Gastroesophageal sphincter (tissue), 4 donors: ENCODE measurements at regions not wholly inside any gene's neighbourhood (a gene's known extent, or its start where the extent isn't known, plus 50 kb on each side); places are given as distances from the start of the nearest gene placed in this dataset.
"Not testable (repeated sequence)": the region's sequence is repeated elsewhere in the genome, so short reads cannot be mapped to it uniquely, and the experiment has no call there.

Source experiments
- ATAC-seq: fragments of 150-250 bp; one replicate; pipeline ENCODE4 v1.9.1; 2016; ENCODE audit warnings: mild to moderate bottlenecking, moderate library complexity
- H3K27ac ChIP-seq, 4 donors: fragments of 200-600 bp; sonication (generic) in 3 of 4; 1 replicate in 3 of 4; 2 replicates in 1 of 4; pipeline ENCODE4 v1.5.1; 2016 to 2019
- H3K27me3 ChIP-seq: fragments of 200-600 bp; sonication (generic); one replicate; pipeline ENCODE4 v1.5.1; 2019
- H3K36me3 ChIP-seq, 2 donors: fragments of 200-600 bp; sonication (generic); one replicate each; pipeline ENCODE4 v1.5.1; 2019; ENCODE audit warnings: control low read depth in 1 of 2
- H3K4me1 ChIP-seq, 3 donors: fragments of 200-600 bp; sonication (generic); 1 replicate in 2 of 3; 2 replicates in 1 of 3; pipeline ENCODE4 v1.5.1; 2016 to 2019; ENCODE audit warnings: control low read depth in 2 of 3
- H3K4me3 ChIP-seq, 2 donors: fragments of 200-600 bp; sonication (generic); one replicate each; pipeline ENCODE4 v1.5.1; 2019; ENCODE audit warnings: mild to moderate bottlenecking in 1 of 2, moderate library complexity in 1 of 2
- H3K9me3 ChIP-seq, 3 donors: fragments of 200-600 bp; sonication (generic); one replicate each; pipeline ENCODE4 v1.5.1; 2017 to 2019; ENCODE audit warnings: control low read depth in 2 of 3
- EP300 ChIP-seq: sonication (generic); formaldehyde crosslinking; IDR thresholded peaks from one replicate; pipeline ENCODE4 v1.6.1; 2017; ENCODE audit warnings: antibody characterized with exemption, mild to moderate bottlenecking
- POLR2A ChIP-seq, 2 donors: fragments of 450-650 bp; IDR thresholded peaks; one replicate each; pipeline ENCODE4 v1.6.1; 2017; ENCODE audit warnings: antibody characterized with exemption in 2 of 2, mild to moderate bottlenecking in 2 of 2, moderate library complexity in 1 of 2
- POLR2AphosphoS5 ChIP-seq: sonication (generic); formaldehyde crosslinking; IDR thresholded peaks from one replicate; pipeline ENCODE4 v1.6.1; 2017; ENCODE audit warnings: antibody characterized with exemption
- WGBS, 2 donors: methylation state at CpG; one replicate each; pipeline ENCODE4 v1.1.5; 2018; ENCODE audit warnings: low coverage in 1 of 2; 5-methylcytosine and 5-hydroxymethylcytosine counted together
- TF ChIP-seq, protein P1 (sequence below), 4 experiments: fragments of 200-600 bp in 2 of 4; fragments of 450-650 bp in 2 of 4; sonication (generic) in 1 of 4; IDR thresholded peaks; one replicate each; pipeline ENCODE4 v1.5.1; 2017 to 2019; ENCODE audit warnings: antibody characterized with exemption in 4 of 4, mild to moderate bottlenecking in 2 of 4, moderate library complexity in 2 of 4

- not testable (repeated sequence) for H3K36me3 ChIP-seq, H3K9me3 ChIP-seq, H3K27ac ChIP-seq, H3K27me3 ChIP-seq, ATAC-seq, H3K4me3 ChIP-seq
- WGBS, 2 donors: 45% methylated on average over 3 of the region's 3 CpGs; no CpG with 5 or more reads in 1 of the 2 donors
- H3K4me1 ChIP-seq: peaks cover 0 to 21% (median 0%) of the 10 kb centered on the region in 3 donors
Observed at GRCh38 chr3:124075090-124075489, 83.2 kb upstream of the ROPN1 start.

DNA sequence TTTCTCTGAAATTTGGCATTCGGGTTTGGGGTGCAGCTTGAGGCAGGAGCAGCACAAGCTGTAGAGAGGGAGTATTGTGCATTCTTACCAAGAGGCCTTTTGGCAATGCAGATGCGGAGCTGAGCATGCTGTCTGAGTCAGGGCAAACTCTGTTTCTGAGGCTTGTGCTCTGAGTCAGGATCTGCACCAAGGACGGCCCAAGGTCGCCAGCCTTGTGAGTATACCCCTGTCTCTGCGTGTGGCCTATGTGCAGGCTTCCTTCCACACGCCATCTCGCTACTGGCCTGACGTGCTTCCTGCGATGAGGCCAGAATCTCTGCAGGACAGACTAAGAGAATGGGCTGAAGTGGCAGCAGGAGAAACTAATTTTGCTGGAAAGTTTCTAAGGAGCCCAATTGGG lies 83.8 kb upstream of the ROPN1 start:
- 100% methylated on average over 1 of the region's 9 CpGs for WGBS, 2 donors
- Histone ChIP-seq H3K27ac (no peak overlapping the region), H3K36me3 (no peaks in the 10 kb centered on the region), H3K9me3 (no peaks in the 10 kb centered on the region), H3K4me1 (peaks cover 0 to 21% (median 0%) of the 10 kb centered on the region in 3 donors), H3K4me3 (no peak overlapping the region), H3K27me3 (no peaks in the 10 kb centered on the region)
- TF ChIP-seq POLR2AphosphoS5 (no peak), EP300 (no peak)
- TF ChIP-seq, protein P1, sequence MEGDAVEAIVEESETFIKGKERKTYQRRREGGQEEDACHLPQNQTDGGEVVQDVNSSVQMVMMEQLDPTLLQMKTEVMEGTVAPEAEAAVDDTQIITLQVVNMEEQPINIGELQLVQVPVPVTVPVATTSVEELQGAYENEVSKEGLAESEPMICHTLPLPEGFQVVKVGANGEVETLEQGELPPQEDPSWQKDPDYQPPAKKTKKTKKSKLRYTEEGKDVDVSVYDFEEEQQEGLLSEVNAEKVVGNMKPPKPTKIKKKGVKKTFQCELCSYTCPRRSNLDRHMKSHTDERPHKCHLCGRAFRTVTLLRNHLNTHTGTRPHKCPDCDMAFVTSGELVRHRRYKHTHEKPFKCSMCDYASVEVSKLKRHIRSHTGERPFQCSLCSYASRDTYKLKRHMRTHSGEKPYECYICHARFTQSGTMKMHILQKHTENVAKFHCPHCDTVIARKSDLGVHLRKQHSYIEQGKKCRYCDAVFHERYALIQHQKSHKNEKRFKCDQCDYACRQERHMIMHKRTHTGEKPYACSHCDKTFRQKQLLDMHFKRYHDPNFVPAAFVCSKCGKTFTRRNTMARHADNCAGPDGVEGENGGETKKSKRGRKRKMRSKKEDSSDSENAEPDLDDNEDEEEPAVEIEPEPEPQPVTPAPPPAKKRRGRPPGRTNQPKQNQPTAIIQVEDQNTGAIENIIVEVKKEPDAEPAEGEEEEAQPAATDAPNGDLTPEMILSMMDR (IDR thresholded peaks at IDR 0.05): no peak
- no peak for ATAC-seq

- no peak for ATAC-seq
- Histone ChIP-seq H3K4me1 (peaks cover 0 to 21% (median 0%) of the 10 kb centered on the region in 3 donors), H3K27me3 (no peaks in the 10 kb centered on the region), H3K9me3 (no peaks in the 10 kb centered on the region), H3K4me3 (no peak overlapping the region), H3K27ac (no peak overlapping the region), H3K36me3 (no peaks in the 10 kb centered on the region)
- 76 to 85% methylated on average over 3 to 5 of the region's 5 CpGs for WGBS, 2 donors
- TF ChIP-seq POLR2AphosphoS5 (no peak), POLR2A (IDR thresholded peaks at IDR 0.05) (no peak), EP300 (no peak)
- TF ChIP-seq, protein P1 (IDR thresholded peaks at IDR 0.05): no peak
Observed at GRCh38 chr3:124076235-124076634, 84.3 kb upstream of the ROPN1 start.

DNA sequence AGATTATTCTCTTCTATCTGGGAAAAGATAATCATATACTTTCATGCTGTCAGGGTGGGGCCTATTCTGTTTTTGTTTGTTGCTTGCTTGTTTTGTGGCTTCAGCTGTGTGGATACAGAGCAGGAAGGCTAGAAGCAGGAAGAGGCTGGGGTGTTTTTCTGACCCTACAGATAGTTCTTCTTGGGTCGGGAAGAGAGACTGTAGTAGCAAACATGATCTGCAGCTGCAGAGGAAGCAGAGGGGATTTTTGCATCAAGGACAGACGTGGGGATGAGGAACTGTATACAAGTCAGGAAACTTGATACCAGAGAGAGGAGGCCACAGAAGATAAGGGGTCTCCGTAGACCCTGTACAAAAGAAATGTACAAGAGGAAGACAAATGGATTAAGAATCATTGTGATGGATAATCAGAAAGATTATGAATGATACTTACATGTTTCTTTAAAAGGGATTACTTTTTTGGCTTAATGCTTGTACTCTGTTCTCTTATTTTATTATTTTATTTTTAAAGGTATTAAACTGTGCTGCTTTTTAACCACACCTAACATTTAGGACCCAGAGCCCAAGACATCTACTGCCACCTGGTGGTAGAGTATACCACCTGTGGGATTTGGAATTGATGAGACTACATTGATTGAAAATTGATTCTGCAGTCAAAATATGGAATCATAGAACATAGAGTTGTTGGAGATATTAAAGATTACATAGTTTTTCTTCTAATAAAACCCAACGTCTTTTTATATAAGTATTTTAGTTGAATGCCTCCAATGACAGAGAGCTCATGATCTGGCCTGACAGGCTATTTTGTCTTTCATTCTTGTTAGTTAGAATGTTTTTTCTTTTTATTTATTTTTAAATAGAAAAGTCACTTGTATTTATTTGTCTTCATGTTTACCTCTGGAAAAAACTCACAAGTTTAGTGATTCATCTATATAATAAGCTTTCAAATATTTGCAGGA lies 87.3 kb upstream of the ROPN1 start:
- ATAC-seq: no peak
- no peak overlapping the region for H3K27ac ChIP-seq
- H3K4me3 ChIP-seq: no peak overlapping the region
- no peaks in the 10 kb centered on the region for H3K27me3 ChIP-seq
- 24 to 45% methylated on average over 3 of the region's 4 CpGs for WGBS, 2 donors
- H3K4me1 ChIP-seq: peaks cover 0 to 25% (median 2%) of the 10 kb centered on the region in 3 donors
- TF ChIP-seq EP300: no peak
- TF ChIP-seq, protein P1 (IDR thresholded peaks at IDR 0.05): peak; percentile 75 to 76 (median 75)
- no peak for TF ChIP-seq POLR2AphosphoS5
- TF ChIP-seq POLR2A (IDR thresholded peaks at IDR 0.05): no peak
- no peaks in the 10 kb centered on the region for H3K36me3 ChIP-seq
- H3K9me3 ChIP-seq: no peaks in the 10 kb centered on the region

GRCh38 chr3:124079912-124080276 lies 88.0 kb upstream of the ROPN1 start:
- Histone ChIP-seq H3K27ac (no peak overlapping the region), H3K4me1 (peaks cover 0 to 31% (median 4%) of the 10 kb centered on the region in 3 donors), H3K36me3 (no peaks in the 10 kb centered on the region), H3K27me3 (no peaks in the 10 kb centered on the region), H3K4me3 (no peak overlapping the region), H3K9me3 (no peaks in the 10 kb centered on the region)
- TF ChIP-seq POLR2A (IDR thresholded peaks at IDR 0.05) (no peak), EP300 (no peak), POLR2AphosphoS5 (no peak)
- TF ChIP-seq, protein P1 (IDR thresholded peaks at IDR 0.05): no peak
- WGBS, 2 donors: 90 to 91% methylated on average over 1 to 2 of the region's 2 CpGs
- ATAC-seq: no peak
